AG10803 (cell line): ENCODE measurements at regions not wholly inside any gene's neighbourhood (a gene's known extent, or its start where the extent isn't known, plus 50 kb on each side); places are given as distances from the start of the nearest gene placed in this dataset.
A peak's percentile ranks its signal among the peaks of the same experiment; 100 is the strongest.

Experiments used
- DNase-seq: peaks from one replicate; pipeline ENCODE4 v3.0.0; 2010; ENCODE audit warnings: low read depth
- H3K4me3 ChIP-seq: 2 replicates; pipeline ENCODE4 v1.5.1; 2011; ENCODE audit warnings: mild to moderate bottlenecking, low read length, control low read depth
- TF ChIP-seq, protein P1 (sequence below): conservative IDR thresholded peaks from 2 replicates; pipeline ENCODE4 v1.5.1; 2011; ENCODE audit warnings: mild to moderate bottlenecking, low read length, control low read depth, inconsistent platforms

DNA sequence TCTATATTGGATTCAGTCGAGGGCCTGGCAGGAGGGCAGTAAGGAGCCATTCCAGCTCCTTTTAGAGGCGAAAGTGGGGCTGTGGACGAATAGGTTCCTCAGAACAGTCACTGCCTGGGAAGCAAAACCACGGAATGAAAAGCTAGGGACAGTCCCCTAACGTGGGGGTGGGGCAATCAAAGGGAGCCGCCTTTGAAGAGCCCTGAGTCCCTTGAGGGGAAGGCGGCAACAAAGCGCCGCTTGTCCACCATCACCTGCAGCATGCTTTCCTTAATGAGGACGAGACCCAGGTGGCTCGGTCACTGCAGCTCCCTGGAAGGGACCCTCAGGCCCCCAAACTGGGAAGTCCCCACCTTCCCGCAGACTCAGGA lies 184.7 kb downstream of the ETS2 start:
- H3K4me3 ChIP-seq: no peak overlapping the region
- TF ChIP-seq, protein P1, sequence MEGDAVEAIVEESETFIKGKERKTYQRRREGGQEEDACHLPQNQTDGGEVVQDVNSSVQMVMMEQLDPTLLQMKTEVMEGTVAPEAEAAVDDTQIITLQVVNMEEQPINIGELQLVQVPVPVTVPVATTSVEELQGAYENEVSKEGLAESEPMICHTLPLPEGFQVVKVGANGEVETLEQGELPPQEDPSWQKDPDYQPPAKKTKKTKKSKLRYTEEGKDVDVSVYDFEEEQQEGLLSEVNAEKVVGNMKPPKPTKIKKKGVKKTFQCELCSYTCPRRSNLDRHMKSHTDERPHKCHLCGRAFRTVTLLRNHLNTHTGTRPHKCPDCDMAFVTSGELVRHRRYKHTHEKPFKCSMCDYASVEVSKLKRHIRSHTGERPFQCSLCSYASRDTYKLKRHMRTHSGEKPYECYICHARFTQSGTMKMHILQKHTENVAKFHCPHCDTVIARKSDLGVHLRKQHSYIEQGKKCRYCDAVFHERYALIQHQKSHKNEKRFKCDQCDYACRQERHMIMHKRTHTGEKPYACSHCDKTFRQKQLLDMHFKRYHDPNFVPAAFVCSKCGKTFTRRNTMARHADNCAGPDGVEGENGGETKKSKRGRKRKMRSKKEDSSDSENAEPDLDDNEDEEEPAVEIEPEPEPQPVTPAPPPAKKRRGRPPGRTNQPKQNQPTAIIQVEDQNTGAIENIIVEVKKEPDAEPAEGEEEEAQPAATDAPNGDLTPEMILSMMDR: no peak
- DNase-seq: no peak

DNA sequence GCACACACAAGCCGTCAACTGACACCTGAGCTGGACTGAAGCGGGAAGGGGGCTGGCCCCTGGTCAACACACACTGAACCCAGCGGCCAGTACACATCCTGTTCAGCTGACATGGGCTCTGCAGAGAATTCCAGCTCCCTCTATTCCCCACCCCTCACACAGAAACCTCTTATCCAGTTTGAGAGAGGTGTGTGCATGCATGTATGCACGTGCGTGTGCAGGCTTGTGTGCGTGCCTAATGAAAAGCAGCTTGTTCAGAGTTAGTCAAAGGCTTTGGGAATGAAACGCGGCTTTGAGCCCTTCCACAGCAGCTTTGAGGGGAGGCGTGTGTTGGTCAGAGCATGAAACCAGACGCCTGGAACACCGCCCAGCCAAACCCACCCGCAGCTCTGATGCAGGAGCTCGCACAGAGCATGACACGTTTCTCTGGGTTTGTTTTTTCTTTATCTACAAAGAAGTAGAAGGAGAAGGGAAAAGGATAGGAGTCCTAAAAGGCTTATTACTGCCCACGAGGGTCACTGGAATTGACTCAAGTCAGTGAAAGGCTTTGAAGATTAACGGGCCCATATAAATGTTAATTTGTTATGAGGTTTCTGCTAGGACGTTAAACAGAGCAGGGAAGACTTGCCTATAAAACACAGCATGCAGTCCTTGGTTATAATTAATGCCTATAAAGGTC lies 184.2 kb downstream of the ETS2 start:
- DNase-seq: peak; percentile 77
- no peak overlapping the region for H3K4me3 ChIP-seq

DNA sequence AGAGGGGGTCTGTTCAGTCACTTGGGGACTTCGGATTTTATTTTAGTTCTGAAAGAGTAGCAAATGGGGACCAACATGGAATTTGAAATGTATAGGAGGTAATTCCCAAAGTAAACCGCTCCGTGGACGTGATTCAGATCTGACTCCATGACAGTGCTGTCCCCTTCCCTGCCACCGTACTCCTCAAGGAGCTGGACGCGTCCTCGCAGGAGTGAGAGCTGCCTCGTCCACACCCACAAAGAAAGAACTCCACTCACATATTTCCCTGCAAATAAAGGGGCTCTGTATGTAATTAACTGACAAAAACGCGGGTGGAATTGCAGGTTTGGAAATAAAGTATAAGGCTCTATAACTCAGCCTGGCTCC lies 183.6 kb downstream of the ETS2 start:
- no peak for DNase-seq
- H3K4me3 ChIP-seq: no peak overlapping the region
- TF ChIP-seq, protein P1: no peak

More for the DNA sequence above, 184.2 kb downstream of the ETS2 start:
- TF ChIP-seq, protein P1: no peak

DNA sequence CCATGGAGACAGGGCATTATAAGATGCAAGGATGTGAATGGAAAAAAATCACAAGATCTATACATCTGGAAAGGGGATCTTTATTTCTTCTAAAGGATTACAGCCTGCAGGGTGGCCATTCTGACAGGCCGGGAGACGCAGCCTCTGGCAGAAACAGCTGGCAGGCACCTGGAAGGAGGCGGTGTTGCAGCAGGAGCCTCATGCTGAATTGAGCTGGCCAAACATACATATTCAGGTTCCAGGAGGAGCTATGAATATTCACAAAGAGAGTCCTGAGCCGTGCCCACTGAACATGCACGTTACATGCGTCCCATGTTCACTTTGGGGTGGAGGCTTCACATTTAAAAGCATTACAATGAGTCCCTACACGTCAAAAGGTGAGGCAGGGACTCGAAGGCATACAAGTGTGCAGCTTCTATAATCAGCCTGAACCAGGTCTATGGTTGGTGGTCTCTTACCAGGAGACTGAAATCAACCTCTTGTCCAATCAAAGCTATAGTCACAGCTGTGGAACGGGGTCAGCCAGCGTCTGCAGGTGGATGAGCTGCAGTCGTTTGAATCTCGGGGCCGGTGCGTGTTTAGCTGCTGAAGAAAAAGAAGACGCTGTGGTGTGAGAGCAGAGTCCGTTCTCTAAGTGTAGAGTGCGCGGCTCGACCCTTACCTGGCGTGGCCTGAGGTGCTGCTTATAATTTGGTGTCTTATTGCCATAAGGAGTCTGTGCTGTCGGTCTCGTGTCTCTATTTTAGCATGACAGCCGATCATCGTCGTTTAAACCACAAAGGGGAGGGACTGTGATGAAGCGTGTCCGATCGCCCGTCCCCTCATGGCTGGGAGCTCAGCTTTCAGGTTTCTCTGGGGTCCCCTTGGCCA lies 183.0 kb downstream of the ETS2 start:
- TF ChIP-seq, protein P1: no peak
- no peak overlapping the region for H3K4me3 ChIP-seq
- no peak for DNase-seq

DNA sequence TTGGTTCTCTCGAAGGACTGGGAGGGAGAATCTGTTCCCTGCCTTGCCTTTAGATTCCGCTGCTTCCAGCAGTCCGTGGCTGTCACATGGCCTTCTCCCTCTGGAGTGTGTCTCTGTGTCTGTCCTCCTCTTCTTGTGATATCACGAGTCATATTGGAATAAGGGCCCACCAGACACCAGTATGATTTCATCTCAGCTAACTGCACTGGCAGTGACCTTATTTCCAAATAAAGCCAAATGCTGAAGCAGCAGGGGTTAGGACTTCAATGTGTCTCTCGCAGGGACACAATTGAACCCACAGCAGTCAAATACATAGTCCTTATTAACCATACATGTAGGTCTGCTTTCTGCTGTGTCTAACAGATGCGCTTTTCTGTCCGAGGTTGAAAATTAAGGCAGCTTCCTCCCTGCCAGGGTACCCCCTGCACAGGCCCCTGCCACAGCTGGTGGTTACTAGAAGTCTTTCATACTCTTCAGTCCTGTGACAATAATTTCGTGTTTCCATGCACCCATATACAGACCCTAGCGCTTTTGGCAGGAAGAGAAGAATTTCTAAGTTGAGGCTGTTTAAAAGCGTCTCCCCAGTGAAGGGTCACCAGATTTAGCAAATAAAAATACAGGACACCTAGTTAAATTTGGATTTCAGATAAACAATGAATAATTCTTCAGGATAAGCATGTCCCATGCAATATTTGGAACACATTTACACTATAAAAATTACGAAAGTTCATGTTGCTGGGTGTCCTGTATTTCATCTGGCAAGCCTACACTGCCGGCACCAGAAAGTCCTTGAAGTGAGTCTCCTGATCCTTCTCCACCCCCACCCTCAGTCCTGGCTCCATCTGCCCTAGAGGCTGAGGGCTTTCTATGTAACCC lies 182.1 kb downstream of the ETS2 start:
- no peak overlapping the region for H3K4me3 ChIP-seq
- TF ChIP-seq, protein P1: no peak
- no peak for DNase-seq

DNA sequence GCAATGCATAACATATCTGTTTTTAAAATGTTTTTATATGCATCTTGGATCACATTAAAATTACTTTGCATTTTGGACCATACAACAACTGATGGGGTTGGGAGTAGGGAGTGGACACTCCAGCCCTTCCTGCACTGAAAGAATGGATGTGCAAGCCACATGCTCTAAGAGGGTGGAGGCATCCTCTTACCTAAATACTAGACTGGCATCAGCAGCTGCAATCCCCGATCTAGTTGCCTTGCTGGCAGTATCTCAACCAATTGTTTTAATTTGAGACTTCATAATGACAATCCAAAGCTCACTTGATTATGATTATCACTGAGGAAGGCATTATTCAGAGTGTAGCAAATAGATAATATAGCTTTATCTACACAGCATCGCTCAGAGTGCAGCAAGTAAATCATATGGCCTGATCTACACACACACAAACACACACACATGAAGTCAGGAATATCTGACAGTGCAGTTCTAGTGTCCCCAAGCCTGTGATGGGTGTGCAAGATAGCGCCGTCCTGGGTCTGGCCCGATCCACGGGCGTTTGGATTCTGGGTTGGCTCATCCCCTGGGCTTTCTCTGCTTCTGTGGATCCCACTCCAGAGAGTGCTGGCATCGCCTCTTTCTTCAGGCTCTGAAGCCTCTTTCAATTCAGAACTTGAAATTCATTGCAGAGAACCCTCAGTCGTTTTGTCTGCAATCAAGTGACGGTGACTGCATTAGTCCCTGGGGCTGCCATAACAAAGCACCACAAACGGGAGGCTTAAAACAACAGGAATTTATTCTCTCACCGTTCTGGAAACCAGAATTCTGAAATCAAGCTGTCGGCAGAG lies 181.3 kb downstream of the ETS2 start:
- TF ChIP-seq, protein P1: no peak

More for the DNA sequence above, 181.3 kb downstream of the ETS2 start:
- no peak for DNase-seq
- H3K4me3 ChIP-seq: no peak overlapping the region
